ENCODE measurements at regions not wholly inside any gene's neighbourhood (a gene's known extent, or its start where the extent isn't known, plus 50 kb on each side); places are given as distances from the start of the nearest gene placed in this dataset.

DNA sequence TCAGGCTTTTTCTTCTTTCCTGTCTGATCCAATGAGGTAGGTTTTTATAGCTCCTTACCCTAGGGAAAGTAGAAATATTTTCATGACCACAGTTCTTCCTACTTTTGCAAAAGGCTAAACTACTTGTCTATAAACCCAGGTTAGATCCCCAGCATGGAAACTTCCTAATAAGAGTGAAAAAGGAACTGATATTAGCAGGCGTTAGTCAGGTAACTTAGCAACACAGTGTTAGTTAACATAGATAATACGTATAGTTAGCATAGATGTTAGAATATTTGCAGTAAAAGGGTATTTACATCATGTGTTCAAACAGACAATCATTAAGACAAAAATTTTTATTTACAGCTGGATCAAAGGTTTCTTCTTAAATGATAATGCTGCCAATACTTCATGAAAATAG, 162.9 kb upstream of the DAB2 start:
- intact Hi-C loops (cut with DNase I; ENCODE audit: low total_unique reads): no loop called here
- Histone ChIP-seq H3K9me3 (no peaks in the 10 kb centered on the region), H3K27ac (no peak overlapping the region), H3K4me3 (no peak overlapping the region), H3K4me1 (no peaks in the 10 kb centered on the region), H3K27me3 (no peaks in the 10 kb centered on the region), H3K36me3 (no peaks in the 10 kb centered on the region)
- TF ChIP-seq, protein P1, sequence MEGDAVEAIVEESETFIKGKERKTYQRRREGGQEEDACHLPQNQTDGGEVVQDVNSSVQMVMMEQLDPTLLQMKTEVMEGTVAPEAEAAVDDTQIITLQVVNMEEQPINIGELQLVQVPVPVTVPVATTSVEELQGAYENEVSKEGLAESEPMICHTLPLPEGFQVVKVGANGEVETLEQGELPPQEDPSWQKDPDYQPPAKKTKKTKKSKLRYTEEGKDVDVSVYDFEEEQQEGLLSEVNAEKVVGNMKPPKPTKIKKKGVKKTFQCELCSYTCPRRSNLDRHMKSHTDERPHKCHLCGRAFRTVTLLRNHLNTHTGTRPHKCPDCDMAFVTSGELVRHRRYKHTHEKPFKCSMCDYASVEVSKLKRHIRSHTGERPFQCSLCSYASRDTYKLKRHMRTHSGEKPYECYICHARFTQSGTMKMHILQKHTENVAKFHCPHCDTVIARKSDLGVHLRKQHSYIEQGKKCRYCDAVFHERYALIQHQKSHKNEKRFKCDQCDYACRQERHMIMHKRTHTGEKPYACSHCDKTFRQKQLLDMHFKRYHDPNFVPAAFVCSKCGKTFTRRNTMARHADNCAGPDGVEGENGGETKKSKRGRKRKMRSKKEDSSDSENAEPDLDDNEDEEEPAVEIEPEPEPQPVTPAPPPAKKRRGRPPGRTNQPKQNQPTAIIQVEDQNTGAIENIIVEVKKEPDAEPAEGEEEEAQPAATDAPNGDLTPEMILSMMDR (IDR thresholded peaks at IDR 0.05): no peak
- no peak for TF ChIP-seq POLR2A (IDR thresholded peaks at IDR 0.05)
- DNase-seq: no peak

DNA sequence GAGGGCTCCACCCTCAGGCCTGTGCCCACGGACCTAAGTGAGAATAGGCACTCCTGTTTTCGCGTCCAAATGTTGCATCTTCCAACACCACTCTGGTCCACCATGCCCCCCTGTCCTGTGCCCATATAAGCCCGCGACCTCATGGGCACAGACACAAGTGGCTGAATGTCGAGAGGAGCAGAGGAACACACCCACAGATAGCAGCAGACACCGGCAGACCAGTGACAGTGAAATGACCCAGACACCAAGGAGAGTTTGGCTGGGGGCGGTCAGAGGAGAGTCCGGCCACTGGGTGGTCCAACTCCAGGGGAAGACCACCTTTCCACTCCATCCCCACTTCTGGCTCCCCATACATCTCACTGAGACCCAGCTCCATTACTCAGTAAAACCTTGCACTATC, 161.4 kb upstream of the DAB2 start:
- intact Hi-C loops (cut with DNase I; ENCODE audit: low total_unique reads): no loop called here
- no peak for DNase-seq
- H3K4me1 ChIP-seq: no peaks in the 10 kb centered on the region
- H3K4me3 ChIP-seq: no peak overlapping the region
- TF ChIP-seq, protein P1 (IDR thresholded peaks at IDR 0.05): no peak
- no peak for TF ChIP-seq POLR2A (IDR thresholded peaks at IDR 0.05)
- H3K27me3 ChIP-seq: no peaks in the 10 kb centered on the region
- no peaks in the 10 kb centered on the region for H3K9me3 ChIP-seq
- H3K27ac ChIP-seq: no peak overlapping the region
- H3K36me3 ChIP-seq: no peaks in the 10 kb centered on the region

DNA sequence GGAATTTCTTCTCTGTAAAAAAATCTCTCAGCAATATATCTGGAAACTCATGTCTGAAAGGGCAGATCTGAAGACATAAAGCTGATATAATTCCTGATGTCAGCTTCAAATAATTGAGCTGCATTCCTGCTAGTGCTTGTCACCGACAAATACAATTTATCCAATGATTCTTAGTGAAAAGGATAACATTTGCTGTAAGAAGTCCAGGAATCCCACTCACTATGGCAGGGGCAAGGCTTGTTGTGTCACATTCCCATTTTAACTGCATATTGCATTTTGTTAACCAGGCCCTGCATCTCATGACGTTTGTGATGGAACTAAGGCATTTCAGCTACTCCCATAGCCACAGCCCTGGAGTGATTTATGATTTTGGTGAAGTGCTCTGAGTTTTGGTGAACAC, 160.1 kb upstream of the DAB2 start:
- no peak overlapping the region for H3K4me3 ChIP-seq
- no peak for DNase-seq
- TF ChIP-seq, protein P1 (IDR thresholded peaks at IDR 0.05): no peak
- TF ChIP-seq POLR2A (IDR thresholded peaks at IDR 0.05): no peak

DNA sequence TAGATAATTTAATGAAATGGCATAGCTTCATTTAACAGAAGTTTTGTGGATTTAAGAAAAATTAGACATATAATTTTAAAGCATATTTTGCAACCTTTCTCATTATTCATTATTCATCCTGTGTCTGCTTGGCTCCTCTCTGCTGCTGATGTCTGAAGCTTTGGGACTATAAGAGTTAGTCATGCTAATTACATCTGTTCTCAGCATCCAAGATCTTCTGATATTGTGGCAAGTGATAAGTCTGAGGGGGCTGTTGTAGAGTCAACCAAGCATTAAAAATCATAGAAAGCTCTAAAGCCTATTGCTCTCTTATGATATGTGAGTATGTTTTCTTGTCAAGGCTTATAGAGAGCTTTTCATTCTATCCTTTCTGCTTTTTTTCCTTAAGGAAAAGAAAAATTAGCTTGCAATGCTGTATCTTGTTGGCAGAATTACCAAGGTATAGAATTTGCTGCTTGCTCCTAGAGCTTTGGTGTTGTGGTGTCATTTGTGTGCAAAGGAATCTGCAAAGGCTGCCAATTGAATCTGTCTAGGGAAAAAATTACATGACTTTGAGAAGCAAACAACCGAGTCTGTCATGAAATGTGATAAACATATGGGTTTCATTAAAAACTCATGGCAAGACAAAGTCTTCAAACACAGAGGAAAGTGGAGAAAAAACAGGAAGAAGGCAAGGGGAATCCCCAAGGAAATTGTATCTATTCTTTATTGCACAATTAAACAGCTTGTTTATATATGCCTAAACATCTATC, 156.1 kb upstream of the DAB2 start:
- no peak overlapping the region for H3K27ac ChIP-seq
- no peaks in the 10 kb centered on the region for H3K9me3 ChIP-seq
- no peak for DNase-seq
- no peaks in the 10 kb centered on the region for H3K27me3 ChIP-seq
- H3K36me3 ChIP-seq: no peaks in the 10 kb centered on the region
- no peaks in the 10 kb centered on the region for H3K4me1 ChIP-seq
- no peak for TF ChIP-seq POLR2A (IDR thresholded peaks at IDR 0.05)
- TF ChIP-seq, protein P1 (IDR thresholded peaks at IDR 0.05): no peak
- intact Hi-C loops (cut with DNase I; ENCODE audit: low total_unique reads): no loop called here
- H3K4me3 ChIP-seq: no peak overlapping the region

More for the DNA sequence above, 160.1 kb upstream of the DAB2 start:
- Histone ChIP-seq H3K27me3 (no peaks in the 10 kb centered on the region), H3K9me3 (no peaks in the 10 kb centered on the region), H3K36me3 (no peaks in the 10 kb centered on the region), H3K4me1 (no peaks in the 10 kb centered on the region), H3K27ac (no peak overlapping the region)
- intact Hi-C loops (cut with DNase I; ENCODE audit: low total_unique reads): no loop called here

DNA sequence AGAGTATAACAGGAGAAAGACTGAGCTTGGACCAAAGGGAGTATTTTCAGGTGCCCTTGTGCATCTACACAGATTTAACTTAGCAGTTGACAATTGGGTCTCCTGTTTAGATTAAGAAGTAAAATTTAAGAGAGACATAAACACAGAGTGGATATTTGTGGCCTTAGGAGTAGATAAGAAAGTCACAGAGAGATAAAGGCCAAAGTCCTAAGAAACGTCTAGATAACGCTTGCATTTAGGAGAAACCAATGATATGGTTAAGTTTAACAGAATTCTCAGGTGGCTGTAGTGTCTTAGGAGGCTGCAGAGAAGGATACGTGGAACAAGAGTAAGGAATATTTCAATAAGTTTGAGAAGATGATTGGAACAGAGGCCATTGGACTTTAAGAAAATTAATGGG, 155.0 kb upstream of the DAB2 start:
- TF ChIP-seq, protein P1 (IDR thresholded peaks at IDR 0.05): no peak
- TF ChIP-seq POLR2A (IDR thresholded peaks at IDR 0.05): no peak
- intact Hi-C loops (cut with DNase I; ENCODE audit: low total_unique reads): no loop called here

More for the DNA sequence above, 155.0 kb upstream of the DAB2 start:
- Histone ChIP-seq H3K4me1 (no peaks in the 10 kb centered on the region), H3K9me3 (no peaks in the 10 kb centered on the region), H3K4me3 (no peak overlapping the region), H3K27me3 (no peaks in the 10 kb centered on the region), H3K27ac (no peak overlapping the region), H3K36me3 (no peaks in the 10 kb centered on the region)
- DNase-seq: no peak

All from uterus (tissue), 3 donors.